Caco-2 (cell line): ENCODE measurements at regions not wholly inside any gene's neighbourhood (a gene's known extent, or its start where the extent isn't known, plus 50 kb on each side); places are given as distances from the start of the nearest gene placed in this dataset.

Experiments
- BruUV-seq: library from RNA; stranded (reverse); fragments of 400-500 nt; replicated peaks from 2 replicates; lab custom pipeline; 2021; lab: Mats Ljungman, UMichigan
- CTCF ChIA-PET: fragments of 300-600 bp; sonication (Branson Sonifier 250); formaldehyde crosslinking; loops from one replicate; lab custom pipeline; 2022; ENCODE audit warnings: antibody characterized with exemption; lab: Charles Lee
- POLR2A ChIA-PET: fragments of 300-600 bp; sonication (Branson Sonifier 250); formaldehyde crosslinking; loops from one replicate; lab custom pipeline; 2022; ENCODE audit warnings: antibody characterized with exemption; lab: Charles Lee
- DNase-seq, 2 experiments: peaks; one replicate each; pipeline versions ENCODE4 v3.0.0 to v3.0.0-alpha.2; 2020 to 2022
- H3K27me3 ChIP-seq: replicated peaks from 2 replicates; pipeline ENCODE4 v1.6.0; 2011; ENCODE audit warnings: low read length; ENCODE audit not compliant: control insufficient read depth, insufficient read depth
- H3K36me3 ChIP-seq: 2 replicates; pipeline ENCODE4 v1.5.1; 2011; ENCODE audit warnings: low read length; ENCODE audit not compliant: control insufficient read depth, insufficient read depth
- H3K4me1 ChIP-seq: fragments of 250-450 bp; sonication (Bioruptor Pico); 2 replicates; pipeline ENCODE4 v1.5.1; 2020; ENCODE audit warnings: mild to moderate bottlenecking
- H3K4me3 ChIP-seq: 2 replicates; pipeline ENCODE4 v1.5.1; 2011; ENCODE audit warnings: low read depth, mild to moderate bottlenecking, control low read depth, low read length
- H3K9me3 ChIP-seq: fragments of 250-450 bp; sonication (Bioruptor Pico); 2 replicates; pipeline ENCODE4 v1.5.1; 2020; ENCODE audit warnings: mild to moderate bottlenecking, moderate library complexity
- H3K27ac Mint-ChIP-seq: one replicate; pipeline ENCODE4 v1.8.0; 2022; ENCODE audit warnings: mixed read lengths; ENCODE audit not compliant: unreplicated experiment
- H3K27me3 Mint-ChIP-seq: one replicate; pipeline ENCODE4 v1.8.0; 2022; ENCODE audit warnings: mixed read lengths; ENCODE audit not compliant: insufficient read depth, unreplicated experiment
- H3K36me3 Mint-ChIP-seq: one replicate; pipeline ENCODE4 v1.8.0; 2022; ENCODE audit warnings: mild to moderate bottlenecking, mixed read lengths; ENCODE audit not compliant: insufficient read depth, unreplicated experiment
- H3K4me1 Mint-ChIP-seq: one replicate; pipeline ENCODE4 v1.8.0; 2022; ENCODE audit warnings: low read depth, mixed read lengths; ENCODE audit not compliant: unreplicated experiment
- H3K4me3 Mint-ChIP-seq: one replicate; pipeline ENCODE4 v1.8.0; 2022; ENCODE audit warnings: mild to moderate bottlenecking, moderate library complexity, mixed read lengths; ENCODE audit not compliant: unreplicated experiment
- H3K9me3 Mint-ChIP-seq: one replicate; pipeline ENCODE4 v1.8.0; 2022; ENCODE audit warnings: mixed read lengths; ENCODE audit not compliant: unreplicated experiment
- CTCF ChIP-seq, 2 experiments: fragments of 200-600 bp in 1 of 2; IDR thresholded peaks; 1 replicate in 1 of 2; 2 replicates in 1 of 2; pipeline versions ENCODE4 v1.5.1 to v1.8.0; 2011 to 2022; ENCODE audit warnings: antibody characterized with exemption in 1 of 2, control low read depth in 1 of 2, inconsistent platforms in 1 of 2, low read depth in 1 of 2, low read length in 1 of 2, mild to moderate bottlenecking in 1 of 2, moderate library complexity in 1 of 2; ENCODE audit not compliant: insufficient read depth in 1 of 2, severe bottlenecking in 1 of 2, unreplicated experiment in 1 of 2
- intact Hi-C: fragments of 100-400 bp; cut with micrococcal nuclease; formaldehyde crosslinking; loops from one replicate; pipeline ENCODE4 v1.10.0; 2022; ENCODE audit not compliant: unreplicated experiment

GRCh38 chr11:128323381-128323780 lies 264.0 kb downstream of the ETS1 start:
- no peaks in the 10 kb centered on the region; the same call in 1 of the 2 replicates for H3K9me3 ChIP-seq
- no peaks in the 10 kb centered on the region for H3K36me3 ChIP-seq
- Mint-ChIP-seq H3K36me3 (no peaks in the 10 kb centered on the region), H3K4me1 (no peaks in the 10 kb centered on the region), H3K27me3 (peaks cover 22% of the 10 kb centered on the region), H3K9me3 (peaks cover 5% of the 10 kb centered on the region), H3K4me3 (no peak overlapping the region), H3K27ac (no peak overlapping the region)
- ChIA-PET CTCF (interaction anchor here (0.9 kb wide), 1 partner anchor 308 kb away, joined by 3 read pairs; no protein-coding TSS in a partner anchor), POLR2A (no interaction called here)
- BruUV-seq: no TSS peak
- no peaks in the 10 kb centered on the region for H3K27me3 ChIP-seq
- DNase-seq: no peak
- H3K4me1 ChIP-seq: no peaks in the 10 kb centered on the region
- H3K4me3 ChIP-seq: no peak overlapping the region
- TF ChIP-seq CTCF (IDR thresholded peaks at IDR 0.05; ENCODE audit: insufficient read depth in 1 of 2, low read depth in 1 of 2, low read length in 1 of 2, severe bottlenecking in 1 of 2, unreplicated experiment in 1 of 2): no peak
- intact Hi-C loops: loop anchor here (1.0 kb wide), 1 partner anchor 125 kb away; no protein-coding TSS in a partner anchor

- peak in 1 of 2 experiments; percentile 1 for TF ChIP-seq CTCF (IDR thresholded peaks at IDR 0.05; ENCODE audit: insufficient read depth in 1 of 2, low read depth in 1 of 2, low read length in 1 of 2, severe bottlenecking in 1 of 2, unreplicated experiment in 1 of 2)
- Mint-ChIP-seq H3K27me3 (peaks cover 6% of the 10 kb centered on the region), H3K36me3 (no peaks in the 10 kb centered on the region), H3K9me3 (peaks cover 33% of the 10 kb centered on the region), H3K27ac (no peak overlapping the region), H3K4me1 (no peaks in the 10 kb centered on the region), H3K4me3 (no peak overlapping the region)
- ChIA-PET CTCF (no interaction called here), POLR2A (no interaction called here)
- no peak for DNase-seq
- Histone ChIP-seq H3K27me3 (no peaks in the 10 kb centered on the region), H3K4me3 (no peak overlapping the region), H3K9me3 (no peaks in the 10 kb centered on the region; the same call in none of the 2 replicates), H3K4me1 (no peaks in the 10 kb centered on the region), H3K36me3 (no peaks in the 10 kb centered on the region)
- BruUV-seq: no TSS peak
- intact Hi-C loops: no loop called here
These were observed 268.4 kb downstream of the ETS1 start for GRCh38 chr11:128318856-128319474.

GRCh38 chr11:128316541-128317227 lies 270.7 kb downstream of the ETS1 start:
- no TSS peak for BruUV-seq
- peaks cover 38% of the 10 kb centered on the region for H3K9me3 Mint-ChIP-seq
- TF ChIP-seq CTCF (IDR thresholded peaks at IDR 0.05; ENCODE audit: insufficient read depth in 1 of 2, low read depth in 1 of 2, low read length in 1 of 2, severe bottlenecking in 1 of 2, unreplicated experiment in 1 of 2): no peak
- no peaks in the 10 kb centered on the region for H3K36me3 Mint-ChIP-seq
- no peaks in the 10 kb centered on the region for H3K4me1 Mint-ChIP-seq
- Histone ChIP-seq H3K9me3 (no peaks in the 10 kb centered on the region; the same call in none of the 2 replicates), H3K4me1 (no peaks in the 10 kb centered on the region), H3K27me3 (no peaks in the 10 kb centered on the region; the same call in 1 of the 2 replicates), H3K4me3 (no peak overlapping the region), H3K36me3 (no peaks in the 10 kb centered on the region)
- no peak overlapping the region for H3K27ac Mint-ChIP-seq
- ChIA-PET POLR2A (interaction anchor here (0.5 kb wide), 1 partner anchor 80 kb away, joined by 3 read pairs; no protein-coding TSS in a partner anchor), CTCF (no interaction called here)
- no peak overlapping the region for H3K4me3 Mint-ChIP-seq
- H3K27me3 Mint-ChIP-seq: peaks cover 6% of the 10 kb centered on the region
- intact Hi-C loops: no loop called here
- no peak for DNase-seq
